HEK293 (cell line): ENCODE measurements at regions not wholly inside any gene's neighbourhood (a gene's known extent, or its start where the extent isn't known, plus 50 kb on each side); places are given as distances from the start of the nearest gene placed in this dataset.

Experiments
- CTCF ChIP-seq: fragments of 450-650 bp; formaldehyde crosslinking; IDR thresholded peaks from 2 replicates; pipeline ENCODE4 v1.5.1; 2016; ENCODE audit warnings: missing biosample characterization, missing genetic modification characterization
- KLF10 ChIP-seq: fragments of 450-650 bp; IDR thresholded peaks from 2 replicates; pipeline ENCODE4 v1.5.1; 2018; ENCODE audit warnings: missing biosample characterization, mild to moderate bottlenecking, missing genetic modification characterization
- MYNN ChIP-seq: fragments of 450-650 bp; formaldehyde crosslinking; IDR thresholded peaks from 2 replicates; pipeline ENCODE4 v1.5.1; 2016; ENCODE audit warnings: missing biosample characterization, missing genetic modification characterization, borderline replicate concordance
- MZF1 ChIP-seq: fragments of 450-650 bp; formaldehyde crosslinking; IDR thresholded peaks from 2 replicates; pipeline ENCODE4 v1.5.1; 2017; ENCODE audit warnings: missing biosample characterization, missing genetic modification characterization, borderline replicate concordance
- PRDM1 ChIP-seq: fragments of 450-650 bp; formaldehyde crosslinking; IDR thresholded peaks from 2 replicates; pipeline ENCODE4; 2016; ENCODE audit warnings: missing biosample characterization, missing genetic modification characterization
- ZBTB1 ChIP-seq: fragments of 450-650 bp; formaldehyde crosslinking; IDR thresholded peaks from 2 replicates; pipeline ENCODE4 v1.5.1; 2016; ENCODE audit warnings: missing biosample characterization, missing genetic modification characterization
- ZNF146 ChIP-seq: fragments of 450-650 bp; formaldehyde crosslinking; IDR thresholded peaks from 2 replicates; pipeline ENCODE4 v1.5.1; 2016; ENCODE audit warnings: missing biosample characterization, missing genetic modification characterization
- ZNF558 ChIP-seq: fragments of 450-650 bp; formaldehyde crosslinking; IDR thresholded peaks from 2 replicates; pipeline ENCODE4 v1.5.1; 2016; ENCODE audit warnings: missing biosample characterization, missing genetic modification characterization

- TF ChIP-seq ZNF146 (tag by site-specific recombination) (no peak), ZBTB1 (no peak), PRDM1 (no peak), KLF10 (tag by site-specific recombination) (no peak), CTCF (tag by site-specific recombination) (no peak), MYNN (tag by site-specific recombination) (no peak), ZNF558 (tag by site-specific recombination) (no peak), MZF1 (tag by site-specific recombination) (no peak)
These were observed 82.6 kb upstream of the CCDC190 start for GRCh38 chr1:162943622-162944021.
